NCI-H2029 (cell line): ENCODE measurements at regions not wholly inside any gene's neighbourhood (a gene's known extent, or its start where the extent isn't known, plus 50 kb on each side); places are given as distances from the start of the nearest gene placed in this dataset.

Experiments used
- DNase-seq: peaks from one replicate; lab custom pipeline; 2025; lab: John Stamatoyannopoulos, UW

DNA sequence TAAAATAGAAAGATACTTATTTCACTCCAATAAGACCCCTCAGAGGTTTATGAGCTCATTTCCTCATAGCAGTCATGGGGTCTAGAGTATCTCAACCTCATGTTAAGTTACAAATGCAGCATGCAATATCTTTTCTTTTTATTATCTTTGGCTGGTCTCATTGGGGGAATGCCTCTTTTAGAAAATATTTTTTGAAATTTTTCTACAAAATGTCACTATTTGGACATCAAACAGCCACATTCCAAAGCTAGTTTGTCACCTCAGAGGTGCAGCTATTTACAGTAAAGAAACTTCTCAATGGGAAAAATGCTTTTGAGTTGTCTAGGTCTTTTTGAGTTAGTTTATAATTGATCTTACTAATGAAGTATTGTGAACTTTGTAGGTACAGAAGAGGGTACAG is 370.7 kb upstream of the LRATD1 start:
- no peak for DNase-seq

DNA sequence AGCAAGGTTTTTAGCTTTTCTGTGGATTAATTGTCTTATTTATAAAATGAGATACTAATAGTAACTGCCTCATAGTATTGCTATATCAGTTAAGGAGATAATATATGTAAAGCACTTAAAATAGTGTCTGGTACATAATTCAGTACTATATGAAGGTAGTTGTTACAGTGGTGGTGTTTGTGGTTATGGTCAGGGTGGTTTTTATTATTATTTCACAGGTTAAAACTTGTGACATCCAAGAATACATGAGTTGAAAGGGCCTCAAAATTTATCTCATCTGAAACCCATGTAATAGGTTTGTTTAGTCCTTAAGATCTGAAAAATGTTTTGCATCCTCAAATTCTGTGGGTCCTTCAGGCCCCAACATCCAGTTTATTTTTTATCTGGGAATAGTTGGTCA is 369.5 kb upstream of the LRATD1 start:
- DNase-seq: no peak

DNA sequence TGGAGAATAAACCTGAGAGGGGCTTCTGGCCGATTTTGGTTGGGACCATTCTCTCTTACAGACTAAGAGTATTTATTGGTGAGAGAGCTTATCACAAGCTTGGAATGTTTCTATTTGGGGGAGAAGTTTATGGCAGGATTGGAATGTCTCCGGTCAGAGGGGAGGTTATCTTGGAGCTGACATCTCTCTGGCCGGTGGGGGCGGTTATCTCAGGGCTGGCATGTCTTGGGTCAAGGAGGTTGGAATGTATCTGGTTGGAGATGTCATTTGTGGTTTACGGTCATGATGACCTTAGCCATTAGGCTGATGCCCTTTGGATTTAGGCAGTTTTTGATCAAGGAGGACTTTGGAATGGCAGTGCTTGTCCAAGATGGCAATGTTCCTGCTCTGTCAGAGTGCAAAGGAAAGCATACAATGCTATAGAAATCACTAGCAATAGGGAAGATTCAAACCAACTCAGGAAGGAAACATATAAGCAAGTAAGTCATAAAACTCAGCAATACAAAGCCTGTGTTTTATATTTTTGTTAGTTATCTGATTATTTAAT is 362.4 kb upstream of the LRATD1 start:
- DNase-seq: no peak

DNA sequence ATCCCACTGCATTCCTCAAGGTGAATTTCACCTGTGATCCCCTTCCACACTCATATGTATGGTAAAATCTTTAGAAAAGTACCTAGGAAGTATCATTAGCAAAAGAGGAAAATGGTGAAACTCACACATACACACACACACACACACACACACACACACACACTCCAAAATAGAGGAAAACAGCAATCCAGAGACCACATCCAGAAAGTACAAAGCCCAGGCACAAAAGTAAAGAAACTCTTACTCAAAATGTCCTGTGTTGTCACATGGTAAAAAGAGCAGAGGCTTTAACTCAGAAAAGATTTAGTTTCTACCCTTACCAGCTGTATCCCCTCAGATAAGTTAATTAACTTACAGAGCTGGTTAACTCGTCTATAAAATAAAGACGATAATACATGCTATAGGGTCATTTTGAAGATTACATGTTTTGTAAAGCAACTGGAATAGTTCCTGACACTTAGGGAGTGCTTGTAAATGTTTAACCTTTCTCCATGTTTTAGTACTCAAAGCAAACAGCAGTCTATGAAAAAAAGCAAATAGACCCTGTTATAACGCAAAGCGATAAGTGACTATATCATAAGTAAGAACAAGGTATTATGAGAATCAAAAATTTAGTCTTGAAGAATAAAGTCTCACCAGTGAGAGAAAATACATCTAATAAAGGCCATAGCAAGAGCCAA is 360.0 kb upstream of the LRATD1 start:
- DNase-seq: no peak

DNA sequence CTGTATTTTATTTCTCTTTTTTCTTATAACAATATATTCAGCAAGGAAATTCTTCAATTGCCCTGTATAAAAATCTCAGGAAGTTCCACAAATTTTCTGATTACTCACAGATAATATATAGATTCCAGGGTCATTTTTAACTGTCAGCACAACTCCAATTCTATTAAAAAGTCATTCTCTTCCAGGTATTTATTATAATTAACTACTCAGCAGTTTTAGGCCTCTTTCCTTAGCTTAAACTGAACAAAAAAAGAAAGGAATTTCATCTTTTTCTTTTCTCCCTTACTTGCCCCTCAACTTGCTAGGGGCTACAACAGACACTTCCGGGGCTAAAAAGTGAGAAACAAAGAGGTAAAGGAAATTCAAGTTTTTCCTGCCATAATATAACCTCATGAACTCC is 358.9 kb upstream of the LRATD1 start:
- no peak for DNase-seq

DNA sequence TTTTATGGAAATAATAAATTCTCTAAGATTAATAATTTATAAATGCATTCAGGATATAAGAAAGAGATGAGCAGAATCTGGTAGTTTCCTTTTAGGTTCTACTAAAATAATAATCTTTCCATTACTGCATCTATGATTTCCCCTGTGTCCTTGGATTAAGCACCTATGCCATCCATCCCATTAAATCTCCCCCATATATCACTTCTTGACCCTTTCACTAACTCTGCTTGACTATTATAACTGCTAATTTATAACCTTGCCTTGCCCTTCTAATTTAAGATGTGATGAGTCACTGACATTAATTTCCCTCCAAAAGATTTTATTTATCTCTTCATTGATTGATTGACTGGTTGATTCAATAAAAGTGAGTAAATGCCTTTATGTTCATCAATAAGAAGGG is 348.3 kb upstream of the LRATD1 start:
- DNase-seq: no peak

DNA sequence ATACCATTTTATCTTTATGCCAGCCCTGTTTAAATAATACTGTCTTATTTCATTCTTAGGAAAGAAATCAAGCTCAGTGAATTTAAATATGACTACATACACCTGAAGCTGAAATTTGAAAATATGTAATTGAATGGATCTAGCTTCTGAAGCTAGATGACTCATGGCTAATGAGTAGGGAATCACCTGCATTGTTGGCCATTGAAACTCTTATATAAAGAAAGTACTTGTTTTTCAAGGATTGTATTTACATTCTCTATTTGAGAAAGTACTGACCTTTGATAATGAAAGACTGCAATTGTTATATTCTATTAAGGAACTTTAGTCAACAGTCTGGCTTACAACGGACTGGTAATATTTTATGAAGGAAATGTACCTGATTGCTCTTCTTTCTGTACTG is 346.7 kb upstream of the LRATD1 start:
- DNase-seq: no peak

DNA sequence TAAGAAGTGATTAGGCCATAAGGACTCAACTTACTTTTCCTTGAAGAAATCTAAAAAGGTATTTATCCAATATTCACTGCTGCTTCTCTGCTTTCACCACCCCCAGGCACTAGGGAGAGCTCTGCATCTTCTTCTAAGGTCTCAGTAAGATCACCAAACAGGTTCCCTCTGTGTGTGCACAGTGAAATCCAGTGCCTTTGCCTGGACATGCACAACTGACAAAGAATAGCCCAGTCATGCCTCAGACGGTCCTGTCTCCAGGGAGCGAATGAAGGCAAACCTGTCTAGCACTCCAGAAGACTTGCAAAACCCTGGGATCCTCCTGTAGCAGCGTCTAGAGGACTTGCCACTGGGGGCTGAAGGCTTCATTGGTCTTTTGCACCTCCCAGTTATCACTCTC is 344.5 kb upstream of the LRATD1 start:
- DNase-seq: no peak

DNA sequence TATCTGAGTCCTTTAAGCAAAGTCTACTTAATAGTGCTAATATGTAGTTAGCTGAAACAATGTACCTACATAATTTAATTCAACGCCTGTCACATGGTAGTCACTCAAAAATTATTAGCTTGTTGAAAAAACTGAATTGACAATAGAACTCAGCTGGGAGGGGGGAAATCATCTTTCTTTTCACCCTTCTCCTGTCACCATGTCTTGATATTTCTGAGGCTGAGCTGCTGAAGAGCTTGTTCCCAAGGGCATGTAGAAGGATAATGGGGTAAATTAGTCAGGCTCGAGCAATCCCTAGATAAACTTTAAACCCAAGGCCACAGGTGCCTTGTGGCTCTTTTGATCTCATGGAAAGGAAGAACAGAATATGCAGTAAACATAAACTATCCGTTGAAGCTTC is 339.6 kb upstream of the LRATD1 start:
- DNase-seq: no peak

DNA sequence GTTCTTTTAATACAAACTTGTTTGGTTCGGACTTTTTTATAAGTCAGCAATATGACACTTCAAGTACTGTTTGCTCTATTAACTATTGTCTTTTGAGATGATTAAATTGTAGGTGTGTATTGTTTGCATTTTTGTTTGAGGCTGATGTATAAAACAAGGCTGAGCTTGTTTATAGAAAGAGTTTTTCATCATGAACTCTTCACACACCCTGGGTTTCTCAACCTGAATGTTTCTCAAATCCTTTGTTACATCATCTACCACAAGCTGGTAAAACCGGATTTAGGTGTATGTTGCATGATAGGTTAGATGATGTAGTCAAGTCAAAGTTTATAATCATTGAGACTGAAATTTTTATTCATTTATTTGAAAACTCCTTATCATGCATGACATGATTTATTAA is 335.2 kb upstream of the LRATD1 start:
- DNase-seq: no peak

DNA sequence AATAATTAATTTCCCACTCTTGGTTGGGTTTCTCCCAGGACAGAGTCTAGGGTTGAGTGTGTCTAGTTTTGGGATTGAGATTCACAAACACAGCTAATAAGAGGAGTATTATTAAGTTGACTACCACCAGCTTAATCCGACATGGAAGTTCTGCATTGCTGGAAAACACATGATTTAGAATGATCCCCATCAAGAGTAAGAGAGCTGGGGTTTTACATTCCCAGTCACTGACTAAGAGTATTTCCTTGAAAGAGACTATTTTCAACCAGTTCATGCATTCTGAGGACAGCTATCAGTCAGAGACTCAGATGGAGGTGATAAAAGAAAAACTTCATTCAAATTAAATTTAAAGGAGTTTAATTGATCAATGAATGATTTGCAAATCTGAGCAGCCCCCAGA is 334.6 kb upstream of the LRATD1 start:
- no peak for DNase-seq

DNA sequence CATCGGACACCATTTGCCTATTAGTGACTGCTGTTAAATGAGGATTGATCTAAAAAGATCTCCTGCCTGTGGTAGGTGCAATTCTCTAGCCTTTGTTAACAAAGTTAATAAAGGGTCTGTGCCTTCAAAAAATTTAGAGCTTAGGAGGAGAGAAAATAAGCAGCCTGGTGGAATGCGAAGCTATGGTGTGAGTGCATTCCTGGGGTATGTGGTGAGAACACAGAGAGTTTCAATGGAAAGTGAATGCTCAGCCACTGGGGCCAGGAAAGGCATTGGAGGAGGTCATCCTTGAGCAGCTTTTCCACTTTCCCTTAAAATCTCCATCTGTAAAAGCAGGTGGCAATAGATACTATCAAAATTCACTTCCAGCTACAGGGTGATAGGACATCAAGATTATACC is 331.2 kb upstream of the LRATD1 start:
- no peak for DNase-seq

DNA sequence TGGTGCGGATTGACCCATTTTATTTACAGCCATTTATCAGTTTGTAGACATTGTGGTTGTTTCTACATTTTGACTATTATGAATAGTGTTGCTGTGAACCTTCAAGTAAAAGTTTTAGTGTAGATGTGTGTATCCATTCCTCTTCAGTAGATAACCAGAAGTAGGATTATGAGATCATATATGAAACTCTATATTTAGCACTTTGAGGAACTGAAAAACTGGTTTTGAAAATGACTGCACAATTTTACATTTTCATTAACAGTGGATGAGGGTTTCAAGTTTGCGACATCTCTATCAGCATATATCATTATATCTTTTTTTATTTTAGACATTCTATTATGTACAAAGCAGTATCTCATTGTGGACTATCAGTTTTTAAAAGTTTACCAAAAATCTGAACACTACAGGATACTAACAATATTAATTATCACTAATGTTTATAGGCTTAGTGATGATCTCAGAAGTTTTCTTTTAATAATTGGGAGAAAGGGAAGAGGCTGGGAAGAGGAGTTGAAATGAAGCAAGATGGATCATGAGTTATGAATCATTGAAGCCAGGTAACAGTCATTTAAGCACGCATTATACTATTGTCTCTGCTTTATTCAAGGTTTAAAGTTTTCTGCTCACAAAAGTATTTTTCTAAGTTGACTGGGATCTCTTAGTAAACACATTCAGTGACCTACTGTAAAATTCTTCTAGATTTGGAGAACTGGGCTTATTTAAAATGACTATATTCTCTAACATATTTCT is 329.0 kb upstream of the LRATD1 start:
- DNase-seq: no peak

DNA sequence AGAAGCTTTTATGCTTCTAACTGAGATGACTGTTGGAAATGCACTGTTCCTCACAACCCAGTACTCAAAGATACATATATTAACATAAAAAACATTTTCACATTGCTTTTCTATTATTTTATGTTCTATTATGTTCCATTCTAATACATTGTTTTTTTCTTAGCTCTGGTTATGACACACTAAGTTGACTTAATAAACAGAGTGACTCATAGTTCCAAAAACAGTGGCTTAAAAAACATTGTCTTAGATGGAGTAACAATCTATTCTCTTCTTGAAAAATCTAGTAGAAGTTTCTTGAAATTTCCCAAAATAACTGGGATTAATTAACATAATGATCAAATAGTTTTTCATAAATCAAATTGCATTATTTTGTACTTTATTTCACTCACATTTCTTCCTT is 328.2 kb upstream of the LRATD1 start:
- DNase-seq: no peak

DNA sequence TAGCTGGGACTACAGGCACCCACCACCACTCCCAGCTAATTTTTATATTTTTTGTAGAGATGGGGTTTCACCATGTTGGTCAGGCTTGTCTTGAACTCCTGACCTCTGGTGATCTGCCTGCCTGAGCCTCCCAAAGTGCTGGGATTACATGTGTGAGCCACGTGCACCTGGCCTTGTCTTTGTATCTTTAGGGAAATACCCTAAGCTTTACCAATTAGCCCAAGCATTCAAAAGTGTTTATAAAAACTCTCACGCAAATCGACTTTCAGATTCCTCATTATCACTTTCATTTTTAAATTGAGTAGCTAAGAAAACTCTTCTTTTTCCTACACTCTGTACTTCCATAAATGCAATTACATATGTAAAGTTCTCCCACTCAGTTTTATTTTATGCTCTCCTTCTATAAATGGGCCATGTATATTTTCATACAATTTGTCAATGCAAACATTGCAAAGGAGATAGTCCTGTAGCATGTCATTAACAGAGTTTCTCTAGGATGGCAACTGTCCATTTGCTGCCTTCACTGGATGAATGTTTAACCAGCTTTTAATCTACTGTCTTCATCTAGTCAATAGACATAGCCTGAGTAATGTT is 326.2 kb upstream of the LRATD1 start:
- no peak for DNase-seq

DNA sequence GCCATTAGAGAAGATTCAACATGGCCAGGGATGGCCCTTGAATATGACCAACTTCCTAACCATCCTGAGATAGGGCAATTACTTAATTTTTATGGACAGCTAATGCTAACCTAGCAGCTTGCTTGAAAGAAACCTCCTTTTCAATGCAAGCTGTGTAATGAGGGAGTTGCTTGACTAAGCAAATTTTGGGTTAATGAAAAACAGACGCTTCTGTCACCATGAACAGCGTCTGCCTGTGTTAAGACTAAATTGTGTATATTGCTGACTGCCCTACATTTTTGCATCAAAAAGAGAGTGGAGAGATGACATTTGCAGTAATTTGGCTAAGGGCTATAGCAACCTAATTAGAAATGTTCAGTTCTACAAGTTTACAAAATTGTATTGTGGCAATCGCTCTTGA is 319.2 kb upstream of the LRATD1 start:
- DNase-seq: no peak

DNA sequence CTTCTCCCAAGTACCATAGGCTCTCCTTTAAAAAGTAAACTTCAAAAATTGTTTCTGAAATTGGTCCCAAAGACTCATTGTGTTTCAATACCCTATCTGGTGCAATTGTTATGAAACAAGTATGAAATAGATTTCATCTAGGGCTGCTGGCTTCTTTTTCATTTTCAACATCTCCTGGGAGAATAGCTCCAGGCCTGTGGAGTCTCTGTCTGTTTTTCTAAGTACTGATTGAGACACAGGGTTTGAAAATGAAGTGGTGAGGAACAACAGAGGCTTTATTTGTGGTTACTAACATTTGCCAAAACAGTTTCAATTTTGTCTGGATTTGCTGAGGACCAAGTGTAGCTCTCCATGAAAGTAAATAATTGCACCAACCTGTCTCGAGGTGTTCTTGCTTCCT is 315.9 kb upstream of the LRATD1 start:
- no peak for DNase-seq

DNA sequence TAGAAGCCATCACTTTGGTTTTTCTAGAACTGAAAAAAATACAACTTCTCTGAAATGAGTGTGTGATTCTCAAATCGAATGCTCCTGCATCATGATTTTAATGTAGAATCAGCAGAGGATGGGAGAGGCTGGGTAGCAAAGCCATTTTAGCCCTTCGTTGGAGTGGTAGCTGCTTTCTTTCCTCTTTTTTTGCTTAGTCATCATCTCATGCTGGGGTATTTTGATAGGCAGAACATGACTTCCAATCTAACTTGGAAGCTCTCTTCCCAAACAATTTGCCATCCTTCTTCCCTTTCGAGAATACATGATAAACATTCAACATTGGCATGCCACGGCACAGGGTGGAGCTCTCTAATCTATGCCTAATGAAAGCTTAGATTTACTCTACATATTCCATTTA is 311.2 kb upstream of the LRATD1 start:
- no peak for DNase-seq

DNA sequence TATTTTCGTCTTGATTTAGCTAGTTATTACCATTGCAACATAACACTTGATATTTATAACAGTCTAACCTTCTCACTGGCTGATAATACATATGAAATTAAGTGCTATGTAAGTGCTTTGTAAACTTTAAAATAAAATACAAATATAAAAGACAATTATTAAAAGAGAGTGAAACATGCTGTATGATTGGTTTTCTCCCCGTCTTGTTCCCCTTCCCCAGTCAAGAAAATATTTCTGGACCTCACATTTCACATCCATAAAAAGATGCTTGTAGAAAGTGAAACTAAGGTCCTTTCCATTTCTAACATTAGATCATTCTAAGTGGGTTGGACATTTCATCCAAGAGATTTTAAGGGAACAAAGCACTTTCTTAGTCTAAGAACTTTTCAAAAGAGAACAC is 310.2 kb upstream of the LRATD1 start:
- no peak for DNase-seq

DNA sequence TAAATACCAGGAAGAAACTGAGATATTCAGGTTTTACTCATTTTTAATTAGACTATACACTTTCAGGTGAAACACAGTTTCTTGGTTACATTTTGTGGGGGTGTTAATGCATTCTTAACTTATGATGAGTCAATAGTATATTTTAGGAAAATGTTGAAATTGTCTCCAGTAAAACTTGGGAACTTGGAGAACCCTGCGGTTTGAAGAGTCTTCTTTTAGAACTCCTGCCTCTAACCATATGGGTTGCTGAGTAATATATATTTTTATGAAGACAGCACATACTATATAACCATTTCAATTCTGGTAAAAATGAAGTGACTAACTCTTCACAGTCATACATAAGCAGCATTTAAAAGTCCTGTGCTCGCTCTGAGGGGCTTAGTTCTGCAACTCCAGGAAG is 308.2 kb upstream of the LRATD1 start:
- DNase-seq: no peak

DNA sequence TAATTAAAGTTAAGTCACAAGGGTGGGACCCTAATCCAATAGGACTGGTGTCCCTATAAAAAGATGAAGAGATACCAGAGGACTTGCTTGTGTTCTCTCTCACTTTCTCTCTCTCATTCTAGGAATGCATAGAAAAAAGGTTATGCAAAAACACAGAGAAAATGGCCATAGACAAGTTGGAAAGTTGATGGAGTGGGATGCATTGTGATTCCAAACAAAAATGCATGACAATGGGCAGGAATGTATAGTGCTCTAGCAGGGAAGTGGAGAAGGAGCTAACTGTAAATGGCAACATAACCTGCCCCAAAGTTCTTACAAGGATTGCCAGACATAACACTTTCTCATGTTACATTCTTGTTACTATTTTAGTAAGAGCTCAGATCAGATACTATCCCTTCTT is 301.6 kb upstream of the LRATD1 start:
- no peak for DNase-seq

DNA sequence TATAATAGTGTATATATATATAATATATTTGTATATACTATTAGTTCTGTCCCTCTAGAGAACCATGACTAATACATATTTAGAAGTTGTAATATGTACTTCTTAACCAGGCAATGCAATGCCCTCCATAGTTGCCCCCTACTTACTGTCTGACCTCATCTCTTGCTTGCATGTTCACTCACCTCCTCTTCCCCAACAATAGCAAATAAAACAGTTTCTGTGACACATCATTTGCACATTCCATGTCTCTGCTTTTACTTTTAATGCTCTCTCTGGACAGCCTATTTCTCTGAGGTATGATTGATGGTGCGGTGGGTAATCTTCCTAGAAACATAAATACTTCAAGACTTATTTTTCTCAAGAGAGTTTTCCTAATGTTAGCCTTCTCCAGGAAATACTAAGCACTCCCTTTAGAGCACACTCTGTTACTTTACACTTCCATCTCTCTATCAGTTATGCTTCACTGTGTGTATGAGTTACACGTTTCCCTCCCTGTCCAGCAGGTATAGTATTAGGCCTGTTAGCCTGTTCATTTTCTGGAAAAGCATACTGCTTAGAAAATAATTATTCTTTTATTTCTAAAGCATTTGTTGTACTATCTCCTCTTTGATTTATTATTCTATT is 295.6 kb upstream of the LRATD1 start:
- no peak for DNase-seq

DNA sequence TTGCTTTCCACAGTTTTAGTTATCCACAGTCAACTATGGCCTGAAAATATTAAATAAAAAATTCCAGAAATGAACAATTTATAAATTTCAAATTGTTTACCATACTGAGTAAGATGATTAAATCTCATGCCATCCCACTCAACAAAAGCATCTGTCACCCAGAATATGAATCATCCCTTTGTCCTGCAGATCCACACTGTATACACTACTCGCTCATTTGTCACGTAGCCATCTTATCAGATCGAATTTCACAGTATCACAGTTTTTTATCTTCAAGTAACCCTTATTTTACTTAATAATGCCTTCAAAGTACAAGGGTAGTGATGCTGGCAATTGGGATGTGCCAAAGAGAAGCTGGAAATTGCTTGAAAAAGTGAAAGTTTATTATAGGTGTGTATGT is 291.8 kb upstream of the LRATD1 start:
- DNase-seq: no peak
